DND-41 (cell line): ENCODE measurements at regions not wholly inside any gene's neighbourhood (a gene's known extent, or its start where the extent isn't known, plus 50 kb on each side); places are given as distances from the start of the nearest gene placed in this dataset.

Experiments
- CTCF ChIP-seq: IDR thresholded peaks from 2 replicates; pipeline ENCODE4 v1.5.1; 2012; ENCODE audit warnings: borderline replicate concordance, low read length, moderate library complexity, mild to moderate bottlenecking; ENCODE audit not compliant: poor library complexity, severe bottlenecking; ENCODE audit errors: extremely low read depth
- EZH2 ChIP-seq: IDR thresholded peaks from 3 replicates; pipeline ENCODE4 v1.6.1; 2012; ENCODE audit warnings: borderline replicate concordance, low read depth, mild to moderate bottlenecking, moderate library complexity, low read length, inconsistent platforms; ENCODE audit not compliant: severe bottlenecking

GRCh38 chr1:244234009-244234643 is 183.0 kb downstream of the ZBTB18 start:
- TF ChIP-seq CTCF = peak; percentile 24
- no peak for TF ChIP-seq EZH2
